Tibial nerve (tissue), 4 donors: ENCODE measurements at regions not wholly inside any gene's neighbourhood (a gene's known extent, or its start where the extent isn't known, plus 50 kb on each side); places are given as distances from the start of the nearest gene placed in this dataset.

ENCODE experiments used
- EP300 ChIP-seq, 2 donors: sonication (generic); formaldehyde crosslinking; IDR thresholded peaks; one replicate each; pipeline ENCODE4 v1.6.1; 2017; ENCODE audit warnings: antibody characterized with exemption in 2 of 2, mild to moderate bottlenecking in 1 of 2
- POLR2A ChIP-seq, 2 donors: fragments of 450-650 bp; IDR thresholded peaks; one replicate each; pipeline ENCODE4 v1.6.1; 2017; ENCODE audit warnings: antibody characterized with exemption in 2 of 2, mild to moderate bottlenecking in 2 of 2, moderate library complexity in 2 of 2
- TF ChIP-seq, protein P1 (sequence below), 5 experiments: fragments of 200-600 bp in 3 of 5; fragments of 450-650 bp in 2 of 5; sonication (generic) in 3 of 5; IDR thresholded peaks; one replicate each; pipeline ENCODE4 v1.5.1; 2016 to 2019; ENCODE audit warnings: antibody characterized with exemption in 5 of 5, mild to moderate bottlenecking in 3 of 5, moderate library complexity in 2 of 5

DNA sequence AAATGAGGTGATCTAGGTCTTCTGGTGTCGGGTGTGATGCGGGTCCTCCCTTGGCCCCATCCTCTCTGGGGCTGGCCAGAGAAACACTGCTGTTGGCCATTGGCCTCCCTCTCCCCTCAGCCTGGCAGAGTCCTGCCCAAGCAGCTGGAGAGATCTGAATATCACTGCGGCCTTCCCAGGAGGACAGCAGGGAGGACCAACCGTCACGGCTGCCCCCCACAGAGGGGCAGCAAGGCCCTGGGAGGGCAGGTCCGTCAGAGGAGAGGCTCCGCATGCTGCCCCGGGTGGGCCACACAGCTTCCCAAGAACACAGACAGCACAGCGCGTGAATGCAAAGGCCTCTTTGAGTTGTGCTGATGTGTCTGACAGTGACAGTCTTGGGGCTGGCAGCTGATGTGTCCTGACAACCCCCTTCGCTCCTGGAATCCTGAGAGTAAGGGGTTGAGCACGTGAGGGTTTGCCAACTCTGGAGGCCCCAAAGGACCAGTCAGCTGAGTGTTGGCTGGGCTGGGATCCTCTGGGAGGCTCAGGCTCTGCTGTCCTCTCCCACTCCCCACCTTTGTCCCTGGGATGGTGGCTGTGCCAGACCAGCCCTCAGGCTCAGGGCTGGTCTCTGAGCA lies 132.5 kb upstream of the UNC5B start:
- TF ChIP-seq, protein P1, sequence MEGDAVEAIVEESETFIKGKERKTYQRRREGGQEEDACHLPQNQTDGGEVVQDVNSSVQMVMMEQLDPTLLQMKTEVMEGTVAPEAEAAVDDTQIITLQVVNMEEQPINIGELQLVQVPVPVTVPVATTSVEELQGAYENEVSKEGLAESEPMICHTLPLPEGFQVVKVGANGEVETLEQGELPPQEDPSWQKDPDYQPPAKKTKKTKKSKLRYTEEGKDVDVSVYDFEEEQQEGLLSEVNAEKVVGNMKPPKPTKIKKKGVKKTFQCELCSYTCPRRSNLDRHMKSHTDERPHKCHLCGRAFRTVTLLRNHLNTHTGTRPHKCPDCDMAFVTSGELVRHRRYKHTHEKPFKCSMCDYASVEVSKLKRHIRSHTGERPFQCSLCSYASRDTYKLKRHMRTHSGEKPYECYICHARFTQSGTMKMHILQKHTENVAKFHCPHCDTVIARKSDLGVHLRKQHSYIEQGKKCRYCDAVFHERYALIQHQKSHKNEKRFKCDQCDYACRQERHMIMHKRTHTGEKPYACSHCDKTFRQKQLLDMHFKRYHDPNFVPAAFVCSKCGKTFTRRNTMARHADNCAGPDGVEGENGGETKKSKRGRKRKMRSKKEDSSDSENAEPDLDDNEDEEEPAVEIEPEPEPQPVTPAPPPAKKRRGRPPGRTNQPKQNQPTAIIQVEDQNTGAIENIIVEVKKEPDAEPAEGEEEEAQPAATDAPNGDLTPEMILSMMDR (IDR thresholded peaks at IDR 0.05) = no peak
- no peak for TF ChIP-seq POLR2A (IDR thresholded peaks at IDR 0.05)
- TF ChIP-seq EP300 (IDR thresholded peaks at IDR 0.05) = no peak
